ENCODE measurements at regions not wholly inside any gene's neighbourhood (a gene's known extent, or its start where the extent isn't known, plus 50 kb on each side); places are given as distances from the start of the nearest gene placed in this dataset.

DNA sequence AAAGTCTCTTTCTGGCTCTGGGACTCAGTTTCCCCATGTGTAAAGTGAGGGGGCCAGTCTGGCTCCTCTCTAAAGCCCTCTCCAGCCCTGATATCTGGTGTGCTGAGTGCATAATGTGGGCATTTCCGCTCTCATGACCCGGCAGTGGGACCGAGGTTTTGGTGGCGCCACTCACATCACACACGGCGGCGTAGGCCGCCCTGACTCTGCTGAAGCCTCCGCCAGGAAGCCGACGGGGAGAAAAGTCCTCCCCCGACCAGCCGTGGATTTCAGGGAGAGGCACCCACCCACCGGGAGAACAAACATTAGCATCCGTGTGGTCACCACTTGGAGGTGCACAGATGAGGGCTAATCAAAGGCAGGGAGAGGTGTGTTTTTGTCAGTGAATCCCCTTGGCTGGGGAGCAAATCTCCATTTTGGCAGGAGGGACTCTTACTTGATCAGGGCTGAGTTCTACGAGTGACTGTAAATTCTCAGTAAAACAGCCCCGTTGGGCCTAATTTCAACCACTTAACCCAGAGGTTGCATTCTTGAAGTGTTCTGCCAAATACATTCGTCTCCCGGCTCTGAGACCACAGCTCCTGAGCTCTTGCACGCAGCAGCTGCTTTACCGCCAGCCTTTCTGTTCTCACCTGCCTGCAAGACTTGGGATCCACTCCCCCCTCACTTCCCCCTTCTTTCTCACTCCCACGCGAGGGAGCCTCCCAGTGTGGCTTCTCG is 118.2 kb downstream of the FOXD2 start:
- DNase-seq: no peak

DNA sequence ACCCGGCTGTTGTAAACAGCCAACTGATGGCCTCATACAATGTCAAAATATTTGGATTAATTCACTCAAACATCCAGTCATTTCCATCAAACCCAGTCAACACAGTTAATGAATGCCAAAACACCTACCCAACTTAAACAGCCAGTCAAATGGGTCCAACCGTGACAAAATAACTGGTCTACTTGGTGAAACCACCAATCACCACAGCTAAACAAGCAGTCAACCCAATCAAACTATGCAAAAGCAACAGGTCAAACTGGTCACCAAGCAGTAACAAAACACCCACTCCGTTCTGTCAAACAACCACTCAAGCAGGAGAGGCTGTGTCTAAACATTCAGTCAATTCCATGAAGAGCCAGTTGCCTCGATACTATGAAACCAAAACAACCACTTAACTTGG is 119.2 kb downstream of the FOXD2 start:
- DNase-seq: no peak

DNA sequence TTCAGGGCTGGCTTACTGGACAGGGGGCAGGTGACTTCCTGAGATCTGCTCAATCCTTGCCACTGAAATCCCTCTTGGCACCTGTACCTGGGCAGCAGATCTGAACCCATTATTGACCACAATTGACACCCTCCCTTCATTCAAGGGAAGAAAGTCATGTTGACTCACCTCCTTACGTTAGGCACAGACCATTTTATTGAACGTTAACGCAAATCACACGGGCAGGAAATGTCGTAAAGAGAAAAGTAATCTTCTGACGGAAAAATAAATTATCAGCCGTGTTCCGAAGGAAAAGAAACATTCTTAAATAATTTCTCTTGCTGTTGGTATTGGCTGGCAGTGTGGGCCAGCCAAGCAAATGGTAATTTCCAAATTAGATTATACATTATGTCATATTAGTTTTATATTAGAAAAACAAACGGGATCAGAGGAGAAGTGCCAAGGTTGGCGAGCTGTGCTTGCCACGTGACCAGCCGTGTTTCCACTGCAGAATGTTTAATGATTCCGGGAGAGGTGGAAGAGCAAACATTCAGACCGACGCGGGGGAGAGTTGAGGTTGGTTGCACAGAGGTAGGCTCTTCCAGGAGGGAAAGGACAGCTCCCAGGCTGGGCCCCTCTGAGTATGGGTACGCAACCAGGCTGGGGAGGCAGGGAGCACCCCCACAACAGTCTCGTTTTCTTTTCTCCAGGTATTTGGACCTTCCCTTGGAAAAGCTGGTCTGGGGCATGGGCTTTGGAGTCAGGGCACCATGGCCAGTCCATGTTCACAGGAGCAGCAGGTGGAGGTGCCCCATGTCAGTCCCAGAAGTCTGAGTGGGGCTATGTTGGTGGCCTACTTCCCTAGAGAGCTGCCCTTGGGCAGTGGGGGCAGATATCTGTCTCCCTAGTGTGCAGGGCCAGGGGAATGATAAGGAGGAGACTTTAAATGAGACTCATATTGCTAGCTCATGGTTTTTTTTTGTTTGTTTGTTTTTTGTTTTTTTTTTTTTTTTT is 121.1 kb downstream of the FOXD2 start:
- DNase-seq: no peak

DNA sequence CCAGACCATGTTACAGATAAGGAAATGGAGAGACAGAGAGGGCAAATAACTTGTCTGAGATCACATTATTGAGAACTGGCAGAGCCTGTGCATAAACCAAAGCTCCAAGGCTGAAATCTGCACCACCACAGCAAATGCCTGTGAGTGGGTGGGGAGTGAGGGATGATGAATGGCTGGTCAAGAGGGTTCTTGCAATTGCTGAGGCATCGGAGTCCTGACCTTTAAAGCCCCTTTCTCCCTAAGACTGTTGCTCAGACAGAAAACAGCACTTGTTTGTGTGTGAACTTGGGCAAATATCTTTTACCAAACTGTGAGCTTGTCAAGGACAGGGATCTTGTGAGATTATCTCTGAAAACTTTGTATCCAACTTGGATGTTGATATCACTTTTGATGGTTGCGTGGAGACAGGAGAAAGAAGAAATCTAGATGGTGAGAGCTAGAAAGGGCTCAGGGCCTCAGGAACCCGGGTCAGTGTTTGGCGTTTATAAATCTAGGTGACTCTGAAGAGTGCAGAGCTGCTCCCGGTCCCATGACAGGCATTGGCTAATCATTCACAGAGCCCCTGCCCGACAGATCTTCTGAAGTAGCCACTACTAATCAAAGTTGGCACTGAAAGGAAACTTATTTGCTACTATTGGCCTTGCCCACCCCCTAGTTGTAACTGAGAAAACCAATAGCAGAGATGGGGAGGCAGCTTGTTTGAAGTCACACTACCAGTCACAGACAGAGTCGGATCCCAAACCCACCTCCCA is 122.3 kb downstream of the FOXD2 start:
- DNase-seq: no peak

DNA sequence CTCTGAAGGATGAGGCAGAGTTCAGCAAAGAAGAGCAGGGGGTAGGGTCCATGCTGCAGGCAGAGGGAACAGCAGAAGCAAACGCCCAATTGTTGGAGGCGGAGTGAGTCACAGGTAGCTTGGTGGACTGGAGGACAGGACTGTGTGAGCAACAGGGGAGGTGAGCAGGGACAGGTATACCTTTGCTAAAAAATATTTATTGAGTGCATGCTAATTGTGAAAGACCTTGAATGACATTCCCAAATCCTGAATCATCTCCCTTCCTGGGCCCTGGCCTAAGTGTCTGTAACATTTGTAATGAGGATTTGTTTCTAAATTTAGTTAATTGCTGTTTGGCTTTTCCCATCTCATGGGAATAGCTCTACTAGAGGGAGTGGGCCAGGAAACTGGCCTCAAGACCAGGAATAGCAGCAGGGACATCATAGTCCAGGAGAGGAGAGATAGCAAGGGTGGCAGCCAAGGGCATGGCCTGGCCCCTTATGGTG is 123.7 kb downstream of the FOXD2 start:
- DNase-seq: no peak

- no peak for DNase-seq
Measured at GRCh38 chr1:47562147-47562546, 124.3 kb downstream of the FOXD2 start.

GRCh38 chr1:47562799-47563198 is 125.0 kb downstream of the FOXD2 start:
- no peak for DNase-seq

DNA sequence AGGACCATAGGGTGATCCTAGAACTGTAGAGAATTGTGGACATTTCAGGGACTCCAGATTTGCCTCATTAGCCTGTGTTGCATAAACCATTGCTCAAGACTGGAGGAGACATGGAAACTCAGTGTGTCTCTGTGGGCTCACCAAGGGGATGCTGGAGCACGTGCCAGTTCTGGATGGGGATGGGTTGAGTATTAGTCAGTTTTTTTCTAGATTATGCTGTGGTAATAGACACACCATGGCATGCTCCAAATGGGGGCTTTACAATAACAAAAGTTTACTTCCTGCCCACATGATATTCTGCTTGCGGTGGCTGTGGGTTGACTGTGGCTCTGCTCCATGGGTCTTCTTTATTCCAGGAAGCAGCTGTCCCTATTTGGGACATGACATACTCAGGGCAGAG is 125.4 kb downstream of the FOXD2 start:
- no peak for DNase-seq

DNA sequence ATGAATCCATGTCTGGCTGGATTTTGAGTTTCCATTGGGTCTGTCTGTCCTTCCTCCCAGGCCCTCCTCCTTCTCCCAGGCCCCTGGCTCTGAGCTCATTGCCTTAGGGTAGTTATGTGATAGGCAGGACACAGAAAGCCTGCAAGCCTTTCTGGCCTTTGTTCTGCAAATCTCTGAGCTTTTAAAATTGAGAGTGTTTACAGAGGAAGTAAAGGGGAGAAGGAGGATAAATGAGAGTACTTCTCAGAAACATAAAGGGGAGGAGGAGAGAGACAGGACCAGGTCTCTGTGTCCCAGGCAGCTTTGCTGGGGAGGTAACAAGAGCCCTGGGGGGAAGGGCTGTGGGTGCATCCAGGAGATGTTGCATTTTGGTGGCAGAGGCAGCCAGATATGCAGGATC is 126.7 kb downstream of the FOXD2 start:
- no peak for DNase-seq

DNA sequence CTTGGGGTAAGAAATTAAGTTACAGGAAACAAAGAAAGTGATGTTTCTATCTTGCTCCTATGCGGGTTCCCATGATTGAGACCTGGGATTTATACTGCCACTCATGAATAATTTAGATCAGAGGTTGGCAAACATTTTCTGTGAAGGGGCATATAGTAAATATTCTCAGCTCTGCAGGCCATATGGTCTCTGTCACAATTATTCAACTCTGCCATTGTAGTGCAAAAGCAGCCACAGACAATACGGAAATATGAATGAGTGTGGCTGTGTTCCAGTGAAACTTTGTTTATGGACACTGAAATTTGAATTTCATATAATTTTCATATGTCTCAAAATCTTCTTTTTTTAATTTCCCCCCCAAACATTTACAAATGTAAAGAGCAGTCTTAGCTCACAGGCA is 127.2 kb downstream of the FOXD2 start:
- DNase-seq: no peak

GRCh38 chr1:47565676-47566075 is 127.8 kb downstream of the FOXD2 start:
- no peak for DNase-seq

- no peak for DNase-seq
Measured at GRCh38 chr1:47568763-47569162, 130.9 kb downstream of the FOXD2 start.

DNA sequence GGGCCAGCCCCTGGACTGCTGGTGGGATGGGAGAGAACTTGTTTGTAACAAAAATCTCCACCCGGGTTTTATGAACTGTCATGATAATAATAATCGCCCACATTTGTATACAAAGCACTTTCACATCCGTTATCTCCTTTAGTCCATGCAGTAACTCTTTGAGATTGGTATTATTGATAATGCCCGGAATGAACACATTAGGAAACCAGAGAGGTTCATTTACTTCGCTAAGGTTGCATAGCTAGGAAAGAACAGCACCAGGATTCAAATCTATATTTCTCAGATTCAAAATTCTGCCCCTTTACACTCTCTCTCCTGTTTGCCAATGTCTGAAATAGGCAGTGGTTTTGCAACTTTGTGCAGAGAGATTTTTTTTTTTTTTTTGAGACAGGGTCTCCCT is 131.4 kb downstream of the FOXD2 start:
- DNase-seq: no peak

DNA sequence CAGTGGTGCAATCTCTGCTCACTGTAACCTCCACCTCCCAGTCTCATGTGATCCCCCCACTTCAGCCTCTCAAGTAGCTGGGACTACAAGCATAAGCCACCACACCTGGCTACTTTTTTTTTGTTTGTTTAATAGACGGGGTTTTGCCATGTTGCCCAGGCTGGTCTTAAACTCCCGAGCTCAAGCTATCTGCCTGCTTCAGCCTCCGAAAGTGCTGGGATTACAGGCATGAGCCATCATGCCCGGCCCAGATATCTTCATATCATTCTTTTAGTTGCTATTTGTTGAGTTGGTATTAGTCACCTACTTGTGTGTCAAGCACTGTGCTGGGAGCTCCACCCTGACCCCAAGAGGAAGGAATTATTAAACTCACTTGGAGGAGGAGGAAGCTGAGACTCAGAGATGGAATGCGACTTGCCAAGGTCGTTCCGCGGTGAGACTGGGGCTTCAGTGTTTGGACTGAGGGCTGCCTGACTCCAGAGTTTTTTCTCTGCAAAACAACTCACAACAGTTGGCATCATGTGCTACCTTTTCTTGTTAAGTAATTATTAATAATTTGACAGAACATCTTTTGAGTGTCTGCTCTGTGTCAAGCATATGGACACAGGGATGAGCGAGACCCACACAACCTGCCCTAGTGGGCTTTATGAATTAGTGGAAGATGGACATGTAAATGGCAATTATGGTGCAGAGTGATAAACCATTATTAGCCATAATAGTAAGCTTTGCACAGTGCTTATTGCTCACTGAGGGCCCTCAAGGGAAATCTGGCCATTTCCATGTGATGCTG is 132.0 kb downstream of the FOXD2 start:
- no peak for DNase-seq

- no peak for DNase-seq
Measured at GRCh38 chr1:47571161-47571560, 133.3 kb downstream of the FOXD2 start.

DNA sequence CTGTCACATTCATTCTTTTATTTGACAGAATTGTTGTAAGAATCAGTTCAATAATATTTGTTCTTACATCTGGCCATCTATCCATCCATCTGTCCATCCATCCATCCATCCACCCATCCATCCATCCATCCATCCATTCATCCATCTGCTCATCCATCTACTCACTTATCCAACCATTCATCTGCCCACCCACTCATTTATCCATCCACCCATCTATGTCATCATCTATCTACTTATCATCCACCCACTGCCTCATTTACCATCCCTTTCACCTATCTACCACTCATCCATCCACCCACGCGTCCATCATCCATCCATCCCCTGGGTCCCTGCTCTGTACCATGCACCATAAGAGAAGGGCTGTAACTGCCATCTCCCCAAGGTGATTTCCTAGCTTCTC is 134.1 kb downstream of the FOXD2 start:
- no peak for DNase-seq

DNA sequence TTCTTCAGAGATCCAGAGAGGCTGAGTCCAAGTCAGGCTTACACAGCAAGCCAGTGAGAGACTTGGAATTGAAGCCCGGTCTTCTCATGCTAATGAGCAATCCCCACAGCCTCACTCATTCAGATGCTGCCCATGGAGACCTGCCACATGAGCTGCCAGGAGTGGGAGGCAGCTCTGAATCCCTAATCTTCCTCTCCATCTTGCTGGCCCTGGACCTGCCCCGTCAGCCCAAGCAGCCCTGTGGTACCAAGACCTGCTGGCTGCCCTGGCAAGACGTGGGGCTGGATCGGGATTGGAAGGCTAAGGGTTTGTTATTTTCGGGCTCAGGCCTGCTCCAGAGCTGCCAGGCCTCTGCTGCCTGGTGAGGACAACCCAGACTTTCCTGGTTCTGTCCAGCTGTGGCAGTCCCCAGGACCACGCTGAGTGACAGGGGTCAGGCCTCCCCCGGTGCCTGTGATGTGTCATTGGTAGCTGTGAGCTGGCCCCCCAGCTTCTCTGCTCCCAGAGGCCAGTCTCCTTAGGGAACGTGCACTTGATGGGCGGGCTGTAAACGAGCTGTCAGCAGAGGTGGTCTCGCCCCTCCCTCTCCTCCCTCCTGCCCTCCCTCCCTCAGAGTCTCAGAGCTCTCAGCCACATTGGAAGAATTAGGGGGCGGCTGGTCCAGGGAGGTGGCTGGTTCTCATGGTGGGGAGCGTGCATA is 135.0 kb downstream of the FOXD2 start:
- no peak for DNase-seq

- no peak for DNase-seq
Measured at GRCh38 chr1:47574451-47575165, 136.8 kb downstream of the FOXD2 start.

- no peak for DNase-seq
Measured at GRCh38 chr1:47575855-47576757, 138.3 kb downstream of the FOXD2 start.

GRCh38 chr1:47576758-47577115 is 138.9 kb downstream of the FOXD2 start:
- no peak for DNase-seq
